ENCODE measurements at regions not wholly inside any gene's neighbourhood (a gene's known extent, or its start where the extent isn't known, plus 50 kb on each side); places are given as distances from the start of the nearest gene placed in this dataset.

DNA sequence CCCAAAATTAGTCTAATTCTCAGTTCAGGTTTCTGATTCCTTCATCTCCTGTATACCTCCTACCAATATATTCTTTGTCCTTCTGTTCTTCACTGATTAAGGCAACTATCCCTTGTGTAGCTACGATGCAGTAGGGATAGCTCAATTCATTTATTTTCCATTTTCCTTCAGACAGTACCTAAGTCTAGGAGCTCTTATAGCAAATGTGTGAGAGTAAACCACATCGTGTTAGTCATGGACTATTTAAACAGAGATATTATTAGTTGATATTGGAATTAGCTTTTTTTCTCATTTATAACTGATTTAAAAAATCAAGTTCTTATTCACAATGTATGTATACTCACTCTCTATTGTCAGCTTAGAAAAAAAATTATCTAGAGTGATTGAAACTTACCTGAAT is 900.0 kb downstream of the JRKL start:
- no peak overlapping the region for H2AK5ac ChIP-seq (ENCODE audit: low read depth, low read length)
- in situ Hi-C loops (cut with MboI; ENCODE audit: low sequenced_read_pairs) = no loop called here

More for the DNA sequence above, 900.0 kb downstream of the JRKL start:
- H3K56ac ChIP-seq (ENCODE audit: extremely low read depth, insufficient read depth, low read length) = no peak overlapping the region
- no peaks in the 10 kb centered on the region for H3K79me1 ChIP-seq (ENCODE audit: low read depth in 1 of 2, low read length in 2 of 2)
- TF ChIP-seq, protein P1, sequence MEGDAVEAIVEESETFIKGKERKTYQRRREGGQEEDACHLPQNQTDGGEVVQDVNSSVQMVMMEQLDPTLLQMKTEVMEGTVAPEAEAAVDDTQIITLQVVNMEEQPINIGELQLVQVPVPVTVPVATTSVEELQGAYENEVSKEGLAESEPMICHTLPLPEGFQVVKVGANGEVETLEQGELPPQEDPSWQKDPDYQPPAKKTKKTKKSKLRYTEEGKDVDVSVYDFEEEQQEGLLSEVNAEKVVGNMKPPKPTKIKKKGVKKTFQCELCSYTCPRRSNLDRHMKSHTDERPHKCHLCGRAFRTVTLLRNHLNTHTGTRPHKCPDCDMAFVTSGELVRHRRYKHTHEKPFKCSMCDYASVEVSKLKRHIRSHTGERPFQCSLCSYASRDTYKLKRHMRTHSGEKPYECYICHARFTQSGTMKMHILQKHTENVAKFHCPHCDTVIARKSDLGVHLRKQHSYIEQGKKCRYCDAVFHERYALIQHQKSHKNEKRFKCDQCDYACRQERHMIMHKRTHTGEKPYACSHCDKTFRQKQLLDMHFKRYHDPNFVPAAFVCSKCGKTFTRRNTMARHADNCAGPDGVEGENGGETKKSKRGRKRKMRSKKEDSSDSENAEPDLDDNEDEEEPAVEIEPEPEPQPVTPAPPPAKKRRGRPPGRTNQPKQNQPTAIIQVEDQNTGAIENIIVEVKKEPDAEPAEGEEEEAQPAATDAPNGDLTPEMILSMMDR (conservative IDR thresholded peaks at IDR 0.05; ENCODE audit: low read depth, low read length) = no peak
- no peak for TF ChIP-seq NFE2L2 (IDR thresholded peaks at IDR 0.05; ENCODE audit: low read depth, low read length)
- TF ChIP-seq, protein P2, sequence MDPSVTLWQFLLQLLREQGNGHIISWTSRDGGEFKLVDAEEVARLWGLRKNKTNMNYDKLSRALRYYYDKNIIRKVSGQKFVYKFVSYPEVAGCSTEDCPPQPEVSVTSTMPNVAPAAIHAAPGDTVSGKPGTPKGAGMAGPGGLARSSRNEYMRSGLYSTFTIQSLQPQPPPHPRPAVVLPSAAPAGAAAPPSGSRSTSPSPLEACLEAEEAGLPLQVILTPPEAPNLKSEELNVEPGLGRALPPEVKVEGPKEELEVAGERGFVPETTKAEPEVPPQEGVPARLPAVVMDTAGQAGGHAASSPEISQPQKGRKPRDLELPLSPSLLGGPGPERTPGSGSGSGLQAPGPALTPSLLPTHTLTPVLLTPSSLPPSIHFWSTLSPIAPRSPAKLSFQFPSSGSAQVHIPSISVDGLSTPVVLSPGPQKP (IDR thresholded peaks at IDR 0.05; ENCODE audit: borderline replicate concordance, low read depth, low read length) = no peak
- TF ChIP-seq, protein P3, sequence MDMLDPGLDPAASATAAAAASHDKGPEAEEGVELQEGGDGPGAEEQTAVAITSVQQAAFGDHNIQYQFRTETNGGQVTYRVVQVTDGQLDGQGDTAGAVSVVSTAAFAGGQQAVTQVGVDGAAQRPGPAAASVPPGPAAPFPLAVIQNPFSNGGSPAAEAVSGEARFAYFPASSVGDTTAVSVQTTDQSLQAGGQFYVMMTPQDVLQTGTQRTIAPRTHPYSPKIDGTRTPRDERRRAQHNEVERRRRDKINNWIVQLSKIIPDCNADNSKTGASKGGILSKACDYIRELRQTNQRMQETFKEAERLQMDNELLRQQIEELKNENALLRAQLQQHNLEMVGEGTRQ (IDR thresholded peaks at IDR 0.05; ENCODE audit: low read depth, low read length) = no peak
- TF ChIP-seq POLR2A (IDR thresholded peaks at IDR 0.05; ENCODE audit: low read depth, low read length) = no peak
- no peak for TF ChIP-seq MAFK (IDR thresholded peaks at IDR 0.05; ENCODE audit: low read depth, low read length)
- no peak for TF ChIP-seq RAD21 (IDR thresholded peaks at IDR 0.05; ENCODE audit: low read length)
- no peak for TF ChIP-seq MAZ (IDR thresholded peaks at IDR 0.05; ENCODE audit: borderline replicate concordance, low read depth, low read length)
- TF ChIP-seq MXI1 (IDR thresholded peaks at IDR 0.05; ENCODE audit: borderline replicate concordance, low read depth, low read length) = no peak
- TF ChIP-seq CHD1 (IDR thresholded peaks at IDR 0.05; ENCODE audit: low read depth, low read length) = no peak
- no peak for TF ChIP-seq FOS (IDR thresholded peaks at IDR 0.05; ENCODE audit: low read depth, low read length)
- no peak for TF ChIP-seq CEBPB (IDR thresholded peaks at IDR 0.05; ENCODE audit: low read depth, low read length)
- no peak overlapping the region for H3K14ac ChIP-seq (replicated peaks; ENCODE audit: low read depth, low read length)
- H3K9me3 ChIP-seq (ENCODE audit: control insufficient read depth, insufficient read depth, low read length) = peaks cover 9% of the 10 kb centered on the region
- no peak for DNase-seq
- no peak overlapping the region for H3K9ac ChIP-seq (ENCODE audit: low read depth, low read length)
- H2BK20ac ChIP-seq (ENCODE audit: low read depth, low read length) = no peak overlapping the region
- no peaks in the 10 kb centered on the region for H3K4me1 ChIP-seq (ENCODE audit: control insufficient read depth, insufficient read depth, low read length)
- ChIA-PET POLR2A (ENCODE audit: unreplicated experiment) (no interaction called here), CTCF (no interaction called here)
- dilution Hi-C loops (cut with HindIII; ENCODE audit: low sequenced_read_pairs, unreplicated experiment) (no loop called here), intact Hi-C loops (cut with micrococcal nuclease) (no loop called here)
- no peak for ATAC-seq (ENCODE audit: low read depth)
- no peak overlapping the region for H4K5ac ChIP-seq (ENCODE audit: low read depth, low read length)
- H3K36me3 ChIP-seq (ENCODE audit: control insufficient read depth, insufficient read depth, low read length) = no peaks in the 10 kb centered on the region
- H3K27me3 ChIP-seq (ENCODE audit: control insufficient read depth, insufficient read depth, low read length) = no peaks in the 10 kb centered on the region
- no peaks in the 10 kb centered on the region for H4K20me1 ChIP-seq (ENCODE audit: insufficient read depth, low read length)
- H3K9me1 ChIP-seq (ENCODE audit: insufficient read depth, low read length) = no peaks in the 10 kb centered on the region
- H2AK9ac ChIP-seq (replicated peaks; ENCODE audit: low read depth, low read length, poor library complexity) = no peak overlapping the region
- no CpG with 5 or more reads among the region's 2 CpGs for WGBS, 2 experiments (ENCODE audit: extremely low coverage in 2 of 2, insufficient read length in 1 of 2)
- H3K4me3 ChIP-seq (ENCODE audit: insufficient read depth, low read depth, low read length) = no peak overlapping the region
- BruUV-seq (replicated peaks) = no TSS peak
- no peak overlapping the region for H3K27ac ChIP-seq (ENCODE audit: insufficient read depth, low read length)
- no peak overlapping the region for H3K23ac ChIP-seq (ENCODE audit: low read depth, low read length)
- H2BK15ac ChIP-seq (ENCODE audit: low read depth, low read length) = no peak overlapping the region
- H3K4ac ChIP-seq (ENCODE audit: low read depth, low read length) = no peak overlapping the region
- no peak overlapping the region for H2BK5ac ChIP-seq (ENCODE audit: low read depth, low read length, poor library complexity, severe bottlenecking)
- no peak overlapping the region for H4K91ac ChIP-seq (ENCODE audit: insufficient read depth, low read depth, low read length)
- H3K18ac ChIP-seq (ENCODE audit: low read depth, low read length) = no peak overlapping the region
- no peak overlapping the region for H4K8ac ChIP-seq (ENCODE audit: low read depth in 2 of 2, low read length in 2 of 2)
- no peak overlapping the region for H2BK120ac ChIP-seq (ENCODE audit: low read depth, low read length)
- no peak overlapping the region for H2AFZ ChIP-seq (replicated peaks; ENCODE audit: low read length, poor library complexity)
- no peak overlapping the region for H3K4me2 ChIP-seq (ENCODE audit: low read depth, low read length)

All from IMR-90 (cell line).